ENCODE measurements at regions not wholly inside any gene's neighbourhood (a gene's known extent, or its start where the extent isn't known, plus 50 kb on each side); places are given as distances from the start of the nearest gene placed in this dataset.
"Not testable (repeated sequence)": the region's sequence is repeated elsewhere in the genome, so short reads cannot be mapped to it uniquely, and the experiment has no call there.

DNA sequence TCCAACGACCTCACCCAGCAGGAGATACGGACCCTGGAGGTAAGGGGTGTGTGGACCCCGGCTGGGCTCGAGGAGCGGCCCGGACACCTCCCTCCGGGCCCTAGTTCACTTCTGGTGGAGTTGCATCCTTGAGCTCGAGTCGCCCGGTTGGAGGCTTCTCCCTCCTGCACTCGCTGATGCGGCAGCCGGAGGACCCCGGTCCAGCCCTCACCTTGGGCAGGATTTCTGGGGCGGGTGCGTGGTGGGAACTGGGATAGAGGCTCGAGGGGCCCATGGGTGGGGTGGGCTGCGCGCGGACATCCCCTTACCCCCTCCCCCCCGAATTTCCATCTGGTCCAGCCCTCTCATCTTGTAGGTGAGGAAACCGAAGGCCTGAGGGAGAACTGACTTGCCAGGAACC is 311.8 kb downstream of the TP53TG3F start:
- TF ChIP-seq, protein P1, sequence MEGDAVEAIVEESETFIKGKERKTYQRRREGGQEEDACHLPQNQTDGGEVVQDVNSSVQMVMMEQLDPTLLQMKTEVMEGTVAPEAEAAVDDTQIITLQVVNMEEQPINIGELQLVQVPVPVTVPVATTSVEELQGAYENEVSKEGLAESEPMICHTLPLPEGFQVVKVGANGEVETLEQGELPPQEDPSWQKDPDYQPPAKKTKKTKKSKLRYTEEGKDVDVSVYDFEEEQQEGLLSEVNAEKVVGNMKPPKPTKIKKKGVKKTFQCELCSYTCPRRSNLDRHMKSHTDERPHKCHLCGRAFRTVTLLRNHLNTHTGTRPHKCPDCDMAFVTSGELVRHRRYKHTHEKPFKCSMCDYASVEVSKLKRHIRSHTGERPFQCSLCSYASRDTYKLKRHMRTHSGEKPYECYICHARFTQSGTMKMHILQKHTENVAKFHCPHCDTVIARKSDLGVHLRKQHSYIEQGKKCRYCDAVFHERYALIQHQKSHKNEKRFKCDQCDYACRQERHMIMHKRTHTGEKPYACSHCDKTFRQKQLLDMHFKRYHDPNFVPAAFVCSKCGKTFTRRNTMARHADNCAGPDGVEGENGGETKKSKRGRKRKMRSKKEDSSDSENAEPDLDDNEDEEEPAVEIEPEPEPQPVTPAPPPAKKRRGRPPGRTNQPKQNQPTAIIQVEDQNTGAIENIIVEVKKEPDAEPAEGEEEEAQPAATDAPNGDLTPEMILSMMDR (IDR thresholded peaks at IDR 0.05; ENCODE audit: low read length), result not testable (repeated sequence)
- not testable (repeated sequence) for TF ChIP-seq EZH2 (optimal IDR thresholded peaks at IDR 0.05; ENCODE audit: low read depth, low read length); EZH2phosphoT487 (IDR thresholded peaks at IDR 0.05; ENCODE audit: low read length)

All from MM.1S (cell line).